ENCODE measurements at regions not wholly inside any gene's neighbourhood (a gene's known extent, or its start where the extent isn't known, plus 50 kb on each side); places are given as distances from the start of the nearest gene placed in this dataset.

GRCh38 chr9:20187318-20187717, 398.5 kb upstream of the SLC24A2 start:
- H4K91ac ChIP-seq (ENCODE audit: insufficient read depth, low read depth, low read length): no peak overlapping the region
- no peaks in the 10 kb centered on the region for H4K20me1 ChIP-seq (ENCODE audit: insufficient read depth, low read length)
- in situ Hi-C loops (cut with MboI; ENCODE audit: low sequenced_read_pairs): loop anchor here (25.0 kb wide), 1 partner anchor 925 kb away; no protein-coding TSS in a partner anchor
- H3K36me3 ChIP-seq (ENCODE audit: control insufficient read depth, insufficient read depth, low read length): no peaks in the 10 kb centered on the region
- H3K9me1 ChIP-seq (ENCODE audit: insufficient read depth, low read length): no peaks in the 10 kb centered on the region
- no peaks in the 10 kb centered on the region for H3K9me3 ChIP-seq (ENCODE audit: control insufficient read depth, insufficient read depth, low read length)
- H2AK5ac ChIP-seq (ENCODE audit: low read depth, low read length): no peak overlapping the region
- no peak for TF ChIP-seq FOS (IDR thresholded peaks at IDR 0.05; ENCODE audit: low read depth, low read length)
- TF ChIP-seq RCOR1 (IDR thresholded peaks at IDR 0.05; ENCODE audit: insufficient replicate concordance, low read length): no peak
- TF ChIP-seq ELK1 (IDR thresholded peaks at IDR 0.05; ENCODE audit: borderline replicate concordance, low read depth, low read length): no peak
- no peak for TF ChIP-seq USF2 (IDR thresholded peaks at IDR 0.05; ENCODE audit: low read depth, low read length)
- no peak for TF ChIP-seq SMC3 (IDR thresholded peaks at IDR 0.05; ENCODE audit: low read depth, low read length)
- no peak for TF ChIP-seq MAZ (IDR thresholded peaks at IDR 0.05; ENCODE audit: borderline replicate concordance, low read depth, low read length)
- no peak for TF ChIP-seq RFX5 (IDR thresholded peaks at IDR 0.05; ENCODE audit: low read depth, low read length)
- no peak for TF ChIP-seq CHD1 (IDR thresholded peaks at IDR 0.05; ENCODE audit: low read depth, low read length)
- TF ChIP-seq MXI1 (IDR thresholded peaks at IDR 0.05; ENCODE audit: borderline replicate concordance, low read depth, low read length): no peak
- H3K4ac ChIP-seq (ENCODE audit: low read depth, low read length): no peak overlapping the region
- intact Hi-C loops (cut with micrococcal nuclease): no loop called here
- H2AFZ ChIP-seq (replicated peaks; ENCODE audit: low read length, poor library complexity): no peak overlapping the region
- H3K18ac ChIP-seq (ENCODE audit: low read depth, low read length): no peak overlapping the region
- H4K5ac ChIP-seq (ENCODE audit: low read depth, low read length): no peak overlapping the region
- H2AK9ac ChIP-seq (replicated peaks; ENCODE audit: low read depth, low read length, poor library complexity): no peak overlapping the region
- no peak overlapping the region for H3K9ac ChIP-seq (ENCODE audit: low read depth, low read length)
- no peak overlapping the region for H3K14ac ChIP-seq (replicated peaks; ENCODE audit: low read depth, low read length)
- dilution Hi-C loops (cut with HindIII; ENCODE audit: low sequenced_read_pairs, unreplicated experiment): no loop called here
- ChIA-PET CTCF (no interaction called here), POLR2A (ENCODE audit: unreplicated experiment) (no interaction called here)
- no peak overlapping the region for H2BK15ac ChIP-seq (ENCODE audit: low read depth, low read length)
- H3K27ac ChIP-seq (ENCODE audit: insufficient read depth, low read length): no peak overlapping the region
- H3K23ac ChIP-seq (ENCODE audit: low read depth, low read length): no peak overlapping the region
- DNase-seq: no peak
- H2BK120ac ChIP-seq (ENCODE audit: low read depth, low read length): no peak overlapping the region
- ATAC-seq (ENCODE audit: low read depth): no peak
- peaks cover 3% of the 10 kb centered on the region for H3K27me3 ChIP-seq (ENCODE audit: control insufficient read depth, insufficient read depth, low read length)
- H2BK5ac ChIP-seq (ENCODE audit: low read depth, low read length, poor library complexity, severe bottlenecking): no peak overlapping the region
- no peak overlapping the region for H2BK20ac ChIP-seq (ENCODE audit: low read depth, low read length)
- H4K8ac ChIP-seq (ENCODE audit: low read depth in 2 of 2, low read length in 2 of 2): no peak overlapping the region
- WGBS, 2 experiments (ENCODE audit: extremely low coverage in 2 of 2, insufficient read length in 1 of 2): 52% methylated on average over 2 of the region's 2 CpGs; no CpG with 5 or more reads in 1 of the 2 experiments
- BruUV-seq (replicated peaks): no TSS peak
- no peaks in the 10 kb centered on the region for H3K4me1 ChIP-seq (ENCODE audit: control insufficient read depth, insufficient read depth, low read length)
- H3K79me1 ChIP-seq (ENCODE audit: low read depth in 1 of 2, low read length in 2 of 2): no peaks in the 10 kb centered on the region
- H3K56ac ChIP-seq (ENCODE audit: extremely low read depth, insufficient read depth, low read length): no peak overlapping the region
- H3K4me2 ChIP-seq (ENCODE audit: low read depth, low read length): no peak overlapping the region
- H3K4me3 ChIP-seq (ENCODE audit: insufficient read depth, low read depth, low read length): no peak overlapping the region
